NT2/D1 (cell line): ENCODE measurements at regions not wholly inside any gene's neighbourhood (a gene's known extent, or its start where the extent isn't known, plus 50 kb on each side); places are given as distances from the start of the nearest gene placed in this dataset.

Source experiments
- SUZ12 ChIP-seq: IDR thresholded peaks from 2 replicates; pipeline ENCODE4 v1.6.1; 2011; ENCODE audit not compliant: insufficient read length, insufficient read depth; ENCODE audit errors: extremely low read depth
- ZNF274 ChIP-seq: IDR thresholded peaks from 2 replicates; pipeline ENCODE4 v1.6.1; 2011; ENCODE audit warnings: mild to moderate bottlenecking, low read depth, low read length

DNA sequence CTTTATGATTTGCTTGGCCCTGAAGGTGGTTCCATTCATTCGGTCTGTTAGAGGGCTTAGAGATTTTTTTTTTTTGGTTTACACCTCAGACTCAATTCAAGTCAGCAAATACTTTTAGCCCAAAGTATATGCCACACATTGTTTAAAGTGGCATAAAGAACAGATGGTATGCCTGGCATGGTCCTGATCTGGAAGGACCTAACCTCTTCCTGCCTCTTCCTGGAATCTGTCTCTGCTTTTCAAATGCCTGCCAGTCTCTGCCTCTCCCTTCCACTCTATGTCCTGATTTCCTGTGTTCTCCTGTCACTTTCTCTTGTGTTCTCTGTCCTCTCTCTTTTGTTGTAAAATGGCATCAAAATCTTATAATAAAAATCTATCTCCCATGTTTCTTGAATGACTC is 158.0 kb downstream of the ANKRD30B start:
- TF ChIP-seq ZNF274 (no peak), SUZ12 (no peak)
